ENCODE measurements at regions not wholly inside any gene's neighbourhood (a gene's known extent, or its start where the extent isn't known, plus 50 kb on each side); places are given as distances from the start of the nearest gene placed in this dataset.
"Not testable (repeated sequence)": the region's sequence is repeated elsewhere in the genome, so short reads cannot be mapped to it uniquely, and the experiment has no call there.

DNA sequence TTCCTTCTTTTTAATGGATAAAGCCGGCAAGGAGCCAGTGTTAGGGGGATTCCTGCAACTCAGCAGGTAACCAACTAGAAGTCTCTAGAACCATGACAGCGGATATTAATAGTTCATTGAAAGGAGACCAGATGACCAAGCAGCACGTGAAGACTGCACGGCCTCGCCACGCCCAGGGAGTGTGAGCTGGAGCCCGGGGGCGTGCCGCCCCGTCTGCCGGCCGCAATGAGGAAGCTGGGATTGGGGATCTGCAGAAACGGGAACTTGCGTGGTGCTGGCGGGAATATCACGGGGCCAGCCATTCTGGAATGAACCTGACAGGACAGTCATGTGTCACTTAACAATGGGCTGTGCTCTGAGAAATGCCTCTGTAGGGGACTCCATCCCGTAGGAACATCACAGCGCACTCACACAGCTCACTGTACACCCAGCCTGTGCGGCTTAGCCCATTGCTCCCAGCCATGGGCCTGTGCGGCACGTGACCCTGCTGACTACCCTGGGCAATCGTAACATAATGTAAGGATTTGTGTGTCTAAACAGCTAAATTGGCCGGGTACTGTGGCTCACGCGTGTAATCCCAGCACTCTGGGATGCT lies 4092.8 kb upstream of the TPTE start:
- intact Hi-C loops (cut with micrococcal nuclease; ENCODE audit: unreplicated experiment): not testable (repeated sequence)

DNA sequence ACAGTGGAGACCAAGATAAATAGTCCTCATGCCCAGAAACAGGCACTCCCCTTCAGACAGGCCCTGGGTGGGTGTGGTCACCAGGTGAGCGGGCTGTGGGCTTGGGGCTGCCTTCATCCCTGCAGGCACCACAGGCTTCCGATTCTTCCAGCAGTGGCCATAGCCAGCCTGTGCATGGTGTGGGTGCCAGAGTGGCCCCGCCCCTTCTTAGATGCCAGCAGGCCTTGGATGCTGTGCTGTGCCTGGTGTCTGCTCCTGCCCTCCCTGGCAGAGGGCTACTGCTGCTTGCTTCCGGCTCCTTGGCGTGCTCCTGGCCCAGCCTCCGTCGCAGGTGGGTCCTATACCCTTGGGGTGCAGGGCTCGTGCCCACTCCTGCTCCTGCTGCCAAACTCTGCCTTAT lies 4091.5 kb upstream of the TPTE start:
- POLR2A ChIA-PET (ENCODE audit: low non-redundant PET); H3K9me3 ChIP-seq (ENCODE audit: low read depth, low read length, poor library complexity, severe bottlenecking); H3K27ac ChIP-seq (ENCODE audit: low read depth, low read length, poor library complexity, severe bottlenecking); H3K4me1 ChIP-seq (ENCODE audit: insufficient read depth, low read length, poor library complexity, severe bottlenecking); H3K4me3 ChIP-seq (ENCODE audit: low read depth, low read length, poor library complexity, severe bottlenecking); BruUV-seq (replicated peaks); CTCF ChIA-PET; DNase-seq (ENCODE audit: low spot score); H3K27me3 ChIP-seq (replicated peaks; ENCODE audit: insufficient read depth, low read depth, low read length, poor library complexity); intact Hi-C loops (cut with micrococcal nuclease; ENCODE audit: unreplicated experiment); H3K36me3 ChIP-seq (ENCODE audit: insufficient read depth, low read length, poor library complexity, severe bottlenecking): not testable (repeated sequence)

More for the DNA sequence above, 4092.8 kb upstream of the TPTE start:
- POLR2A ChIA-PET (ENCODE audit: low non-redundant PET); CTCF ChIA-PET; H3K27me3 ChIP-seq (replicated peaks; ENCODE audit: insufficient read depth, low read depth, low read length, poor library complexity); H3K4me3 ChIP-seq (ENCODE audit: low read depth, low read length, poor library complexity, severe bottlenecking); H3K9me3 ChIP-seq (ENCODE audit: low read depth, low read length, poor library complexity, severe bottlenecking); BruUV-seq (replicated peaks); H3K36me3 ChIP-seq (ENCODE audit: insufficient read depth, low read length, poor library complexity, severe bottlenecking); H3K4me1 ChIP-seq (ENCODE audit: insufficient read depth, low read length, poor library complexity, severe bottlenecking); DNase-seq (ENCODE audit: low spot score); H3K27ac ChIP-seq (ENCODE audit: low read depth, low read length, poor library complexity, severe bottlenecking): not testable (repeated sequence)

- H3K27me3 ChIP-seq (replicated peaks; ENCODE audit: insufficient read depth, low read depth, low read length, poor library complexity); CTCF ChIA-PET; BruUV-seq (replicated peaks); intact Hi-C loops (cut with micrococcal nuclease; ENCODE audit: unreplicated experiment); H3K4me3 ChIP-seq (ENCODE audit: low read depth, low read length, poor library complexity, severe bottlenecking); H3K9me3 ChIP-seq (ENCODE audit: low read depth, low read length, poor library complexity, severe bottlenecking); H3K36me3 ChIP-seq (ENCODE audit: insufficient read depth, low read length, poor library complexity, severe bottlenecking); POLR2A ChIA-PET (ENCODE audit: low non-redundant PET); H3K27ac ChIP-seq (ENCODE audit: low read depth, low read length, poor library complexity, severe bottlenecking); H3K4me1 ChIP-seq (ENCODE audit: insufficient read depth, low read length, poor library complexity, severe bottlenecking); DNase-seq (ENCODE audit: low spot score): not testable (repeated sequence)
These were observed 4088.2 kb upstream of the TPTE start for GRCh38 chr21:6433149-6433548.

DNA sequence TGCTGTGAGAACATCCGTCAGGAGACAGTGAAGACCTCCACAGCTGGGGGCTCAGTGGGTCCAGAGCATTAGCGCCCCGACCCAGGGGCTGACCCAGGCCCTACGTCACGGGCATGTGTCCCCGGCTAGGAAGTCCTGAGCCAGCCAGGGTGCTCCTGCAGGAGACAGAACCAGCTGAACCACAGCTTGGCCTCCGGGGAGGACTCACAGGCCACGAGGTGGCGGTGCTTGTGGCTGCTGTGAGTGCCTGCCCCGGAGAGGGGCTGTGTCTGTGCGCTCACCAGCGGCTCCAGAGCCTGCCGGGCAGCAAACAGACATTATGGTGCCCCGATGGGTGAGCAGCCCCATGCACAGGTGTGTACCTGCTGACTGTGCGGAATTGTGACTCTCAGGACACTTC lies 4085.2 kb upstream of the TPTE start:
- H3K27me3 ChIP-seq (replicated peaks; ENCODE audit: insufficient read depth, low read depth, low read length, poor library complexity); H3K4me1 ChIP-seq (ENCODE audit: insufficient read depth, low read length, poor library complexity, severe bottlenecking); H3K4me3 ChIP-seq (ENCODE audit: low read depth, low read length, poor library complexity, severe bottlenecking); intact Hi-C loops (cut with micrococcal nuclease; ENCODE audit: unreplicated experiment); CTCF ChIA-PET; POLR2A ChIA-PET (ENCODE audit: low non-redundant PET); H3K36me3 ChIP-seq (ENCODE audit: insufficient read depth, low read length, poor library complexity, severe bottlenecking); H3K9me3 ChIP-seq (ENCODE audit: low read depth, low read length, poor library complexity, severe bottlenecking); H3K27ac ChIP-seq (ENCODE audit: low read depth, low read length, poor library complexity, severe bottlenecking); BruUV-seq (replicated peaks); DNase-seq (ENCODE audit: low spot score): not testable (repeated sequence)

DNA sequence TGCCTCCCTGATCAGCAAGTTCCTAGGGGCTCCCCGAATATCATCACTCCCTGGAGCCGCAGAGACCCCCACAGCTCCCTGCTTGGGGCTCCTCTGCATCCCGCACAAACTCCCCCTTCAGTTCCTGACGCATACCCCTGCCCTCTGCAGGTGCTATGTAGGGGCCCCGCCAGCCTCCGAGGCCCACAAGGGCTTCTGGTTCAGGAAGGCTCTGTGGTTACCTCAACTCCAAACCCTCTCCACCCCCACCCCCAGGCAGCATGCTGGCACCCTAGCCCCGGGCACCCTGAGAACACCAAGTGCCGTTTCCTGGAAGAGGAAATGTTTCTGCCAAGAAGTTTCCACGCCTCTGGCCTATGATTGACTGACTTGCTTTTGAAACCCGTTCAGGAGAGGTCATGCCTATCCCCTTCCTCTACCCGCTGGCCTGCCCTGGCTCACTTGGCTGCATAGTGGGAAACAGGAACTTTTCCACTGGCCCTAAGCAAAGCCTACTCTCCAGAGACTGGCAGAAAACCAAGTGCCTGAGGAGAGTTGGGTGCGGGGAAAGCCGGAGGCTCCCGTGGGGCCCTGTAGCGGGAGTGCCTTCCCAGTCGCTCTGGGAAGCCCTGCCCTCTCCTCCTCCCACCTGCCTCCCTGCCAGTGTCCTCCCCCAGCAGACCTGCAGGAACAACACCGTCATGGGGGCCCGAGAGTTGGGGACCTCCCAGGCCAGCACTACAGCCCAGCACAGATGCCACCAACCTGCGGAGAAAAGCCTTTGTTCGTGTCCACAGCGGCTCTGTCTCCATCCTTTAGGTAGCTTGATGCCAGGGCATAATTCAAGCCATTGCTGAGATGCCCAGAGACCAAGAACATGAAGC lies 4084.2 kb upstream of the TPTE start:
- H3K27me3 ChIP-seq (replicated peaks; ENCODE audit: insufficient read depth, low read depth, low read length, poor library complexity); intact Hi-C loops (cut with micrococcal nuclease; ENCODE audit: unreplicated experiment); BruUV-seq (replicated peaks); H3K36me3 ChIP-seq (ENCODE audit: insufficient read depth, low read length, poor library complexity, severe bottlenecking); POLR2A ChIA-PET (ENCODE audit: low non-redundant PET); H3K4me3 ChIP-seq (ENCODE audit: low read depth, low read length, poor library complexity, severe bottlenecking); H3K27ac ChIP-seq (ENCODE audit: low read depth, low read length, poor library complexity, severe bottlenecking); H3K4me1 ChIP-seq (ENCODE audit: insufficient read depth, low read length, poor library complexity, severe bottlenecking); DNase-seq (ENCODE audit: low spot score); CTCF ChIA-PET; H3K9me3 ChIP-seq (ENCODE audit: low read depth, low read length, poor library complexity, severe bottlenecking): not testable (repeated sequence)

- DNase-seq (ENCODE audit: low spot score); BruUV-seq (replicated peaks); H3K9me3 ChIP-seq (ENCODE audit: low read depth, low read length, poor library complexity, severe bottlenecking); H3K36me3 ChIP-seq (ENCODE audit: insufficient read depth, low read length, poor library complexity, severe bottlenecking); H3K4me1 ChIP-seq (ENCODE audit: insufficient read depth, low read length, poor library complexity, severe bottlenecking); POLR2A ChIA-PET (ENCODE audit: low non-redundant PET); H3K27me3 ChIP-seq (replicated peaks; ENCODE audit: insufficient read depth, low read depth, low read length, poor library complexity); intact Hi-C loops (cut with micrococcal nuclease; ENCODE audit: unreplicated experiment); H3K4me3 ChIP-seq (ENCODE audit: low read depth, low read length, poor library complexity, severe bottlenecking); CTCF ChIA-PET; H3K27ac ChIP-seq (ENCODE audit: low read depth, low read length, poor library complexity, severe bottlenecking): not testable (repeated sequence)
These were observed 4083.6 kb upstream of the TPTE start for GRCh38 chr21:6437834-6438187.

- CTCF ChIA-PET; H3K4me1 ChIP-seq (ENCODE audit: insufficient read depth, low read length, poor library complexity, severe bottlenecking); intact Hi-C loops (cut with micrococcal nuclease; ENCODE audit: unreplicated experiment); H3K27ac ChIP-seq (ENCODE audit: low read depth, low read length, poor library complexity, severe bottlenecking); H3K4me3 ChIP-seq (ENCODE audit: low read depth, low read length, poor library complexity, severe bottlenecking); H3K36me3 ChIP-seq (ENCODE audit: insufficient read depth, low read length, poor library complexity, severe bottlenecking); H3K9me3 ChIP-seq (ENCODE audit: low read depth, low read length, poor library complexity, severe bottlenecking); BruUV-seq (replicated peaks); POLR2A ChIA-PET (ENCODE audit: low non-redundant PET); DNase-seq (ENCODE audit: low spot score); H3K27me3 ChIP-seq (replicated peaks; ENCODE audit: insufficient read depth, low read depth, low read length, poor library complexity): not testable (repeated sequence)
These were observed 4082.3 kb upstream of the TPTE start for GRCh38 chr21:6439058-6439457.
